Neural progenitor cell (in vitro differentiated cells): ENCODE measurements at regions not wholly inside any gene's neighbourhood (a gene's known extent, or its start where the extent isn't known, plus 50 kb on each side); places are given as distances from the start of the nearest gene placed in this dataset.

Experiments used
- EZH2 ChIP-seq: fragments of 200-600 bp; sonication (generic); IDR thresholded peaks from 2 replicates; pipeline ENCODE4 v1.6.1; 2017; ENCODE audit warnings: antibody characterized with exemption, mild to moderate bottlenecking, moderate library complexity
- TF ChIP-seq, protein P1 (sequence below): fragments of 200-600 bp; sonication (generic); IDR thresholded peaks from 2 replicates; pipeline ENCODE4 v1.5.1; 2017; ENCODE audit warnings: antibody characterized with exemption, mild to moderate bottlenecking

DNA sequence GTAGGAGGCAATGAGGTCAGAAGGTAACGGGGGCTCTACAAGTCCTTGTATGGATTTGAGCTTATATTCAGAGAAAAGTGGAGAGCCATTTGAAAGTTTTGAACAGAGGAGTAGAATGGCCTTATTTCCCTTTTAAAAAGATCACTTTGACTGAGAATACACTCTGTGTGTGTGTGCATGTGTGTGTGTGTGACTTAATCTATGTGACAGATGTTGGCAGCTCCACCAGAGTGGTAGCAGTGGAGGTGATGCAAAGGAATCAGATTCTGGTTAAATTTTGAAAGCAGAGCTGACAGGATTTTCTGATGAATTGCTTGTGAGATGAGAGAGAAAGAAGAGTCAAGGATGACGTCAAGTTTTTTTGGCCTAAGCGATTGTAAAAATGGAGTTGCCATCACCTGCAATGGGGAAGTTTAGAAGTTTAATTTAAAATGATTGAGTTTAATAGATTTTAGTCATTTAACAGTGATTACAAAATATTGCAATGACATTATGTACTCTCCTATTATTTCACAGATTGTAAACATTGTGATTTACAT is 172.2 kb upstream of the HEY2 start:
- no peak for TF ChIP-seq EZH2
- TF ChIP-seq, protein P1, sequence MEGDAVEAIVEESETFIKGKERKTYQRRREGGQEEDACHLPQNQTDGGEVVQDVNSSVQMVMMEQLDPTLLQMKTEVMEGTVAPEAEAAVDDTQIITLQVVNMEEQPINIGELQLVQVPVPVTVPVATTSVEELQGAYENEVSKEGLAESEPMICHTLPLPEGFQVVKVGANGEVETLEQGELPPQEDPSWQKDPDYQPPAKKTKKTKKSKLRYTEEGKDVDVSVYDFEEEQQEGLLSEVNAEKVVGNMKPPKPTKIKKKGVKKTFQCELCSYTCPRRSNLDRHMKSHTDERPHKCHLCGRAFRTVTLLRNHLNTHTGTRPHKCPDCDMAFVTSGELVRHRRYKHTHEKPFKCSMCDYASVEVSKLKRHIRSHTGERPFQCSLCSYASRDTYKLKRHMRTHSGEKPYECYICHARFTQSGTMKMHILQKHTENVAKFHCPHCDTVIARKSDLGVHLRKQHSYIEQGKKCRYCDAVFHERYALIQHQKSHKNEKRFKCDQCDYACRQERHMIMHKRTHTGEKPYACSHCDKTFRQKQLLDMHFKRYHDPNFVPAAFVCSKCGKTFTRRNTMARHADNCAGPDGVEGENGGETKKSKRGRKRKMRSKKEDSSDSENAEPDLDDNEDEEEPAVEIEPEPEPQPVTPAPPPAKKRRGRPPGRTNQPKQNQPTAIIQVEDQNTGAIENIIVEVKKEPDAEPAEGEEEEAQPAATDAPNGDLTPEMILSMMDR = no peak
